ENCODE measurements at regions not wholly inside any gene's neighbourhood (a gene's known extent, or its start where the extent isn't known, plus 50 kb on each side); places are given as distances from the start of the nearest gene placed in this dataset.

DNA sequence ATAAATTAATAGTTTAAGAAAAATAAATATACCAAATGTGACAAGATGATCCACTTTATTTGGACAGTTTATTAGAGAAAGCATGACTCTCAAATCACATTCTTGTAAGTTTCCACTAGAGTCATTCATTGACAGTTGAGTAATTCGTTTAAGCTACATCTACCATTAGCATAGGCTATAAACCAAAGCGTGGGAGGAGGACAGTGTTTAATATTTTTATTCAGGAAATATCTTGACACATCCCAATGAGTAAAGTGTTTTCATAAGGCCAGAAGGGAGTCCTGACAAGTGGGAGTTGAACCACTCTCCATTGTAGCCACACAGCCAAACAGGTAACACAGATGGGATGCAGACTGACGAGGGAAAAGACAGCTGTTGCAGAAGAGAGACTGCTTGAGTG is 386.5 kb upstream of the SEMA3D start:
- no peak for DNase-seq (ENCODE audit: low spot score)

DNA sequence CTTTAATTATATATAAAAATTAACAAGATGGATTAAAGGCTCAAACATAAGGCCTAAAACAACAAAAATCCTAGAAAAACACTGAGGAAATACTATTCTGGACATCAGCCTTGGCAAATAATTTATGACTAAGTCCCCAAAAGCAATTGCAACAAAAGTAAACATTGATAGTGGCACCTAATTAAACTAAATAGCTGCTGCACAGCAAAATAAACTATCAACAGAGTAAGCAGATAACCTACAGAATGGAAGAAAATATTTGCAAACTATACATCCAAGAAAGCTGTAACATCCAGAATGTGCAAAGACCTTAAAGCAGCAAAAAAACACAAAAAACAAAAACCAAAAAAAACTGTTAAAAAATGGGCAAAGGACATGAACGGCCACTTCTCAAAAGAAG is 384.0 kb upstream of the SEMA3D start:
- DNase-seq (ENCODE audit: low spot score) = no peak

DNA sequence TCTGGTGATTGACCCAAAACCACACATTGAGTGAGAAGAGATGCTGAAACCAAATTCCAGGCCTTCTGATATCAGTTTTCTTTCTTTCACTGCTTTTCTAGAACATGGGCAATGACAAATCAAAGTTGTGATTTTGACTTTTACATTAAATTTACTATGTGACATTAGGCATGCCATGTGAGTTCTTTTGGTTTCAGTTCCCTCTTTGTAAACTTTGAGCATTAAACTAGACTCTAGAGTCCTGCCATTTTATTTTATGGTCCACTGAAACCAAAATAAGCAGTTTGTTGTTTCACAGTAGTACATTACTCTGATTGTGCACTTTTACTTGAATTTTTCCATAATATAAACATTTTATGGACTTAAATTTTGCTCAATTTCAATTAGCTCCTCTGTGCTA is 381.1 kb upstream of the SEMA3D start:
- no peak for DNase-seq (ENCODE audit: low spot score)

DNA sequence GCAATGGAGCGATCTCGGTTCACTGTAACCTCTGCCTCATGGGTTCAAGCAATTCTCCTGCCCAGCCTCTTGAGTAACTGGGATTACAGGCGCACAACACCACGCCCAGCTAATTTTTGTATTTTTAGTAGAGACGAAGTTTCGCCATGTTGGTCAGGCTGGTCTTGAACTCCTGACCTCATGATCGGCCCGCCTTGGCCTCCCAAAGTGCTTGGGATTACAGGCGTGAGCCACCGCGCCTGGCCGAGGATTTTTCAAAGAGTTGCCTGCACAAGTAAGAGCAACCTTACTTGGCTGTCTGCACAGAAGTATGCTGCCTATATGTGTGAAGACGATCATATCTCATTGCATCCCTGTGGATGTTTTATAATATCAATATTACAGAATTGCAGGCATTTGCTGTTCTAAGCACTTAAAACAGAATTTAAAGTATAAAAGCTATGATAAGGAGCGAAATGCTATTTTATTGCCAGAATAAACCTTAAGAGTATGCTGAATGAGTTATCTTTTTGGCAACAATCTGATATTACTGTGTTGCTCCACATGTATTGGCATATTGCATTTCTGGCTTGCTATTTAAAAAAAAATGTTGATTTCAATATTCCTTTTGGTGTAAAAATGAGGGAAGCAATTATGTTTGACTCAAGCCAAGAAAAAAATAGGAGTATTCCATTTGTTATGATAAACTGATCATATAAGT is 379.4 kb upstream of the SEMA3D start:
- no peak for DNase-seq (ENCODE audit: low spot score)

DNA sequence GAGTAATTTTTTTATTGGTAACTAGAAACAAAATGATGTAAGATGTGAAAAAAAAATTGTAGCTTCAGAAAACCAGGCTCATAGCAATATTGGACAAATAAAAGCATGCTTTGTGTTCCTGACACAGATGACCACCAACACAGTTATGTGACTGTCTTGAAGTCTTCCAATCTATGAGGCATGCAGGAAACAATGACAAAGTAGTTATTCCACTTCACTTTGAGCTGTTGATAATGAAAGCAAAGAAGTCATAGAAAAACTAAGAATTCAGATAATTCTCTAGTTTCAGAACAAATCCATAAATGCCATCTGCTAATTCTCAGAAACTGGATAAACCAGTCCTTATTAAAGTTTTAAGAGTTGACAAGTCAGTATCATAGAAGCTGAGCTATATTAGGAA is 378.4 kb upstream of the SEMA3D start:
- DNase-seq (ENCODE audit: low spot score) = peak; percentile 1

DNA sequence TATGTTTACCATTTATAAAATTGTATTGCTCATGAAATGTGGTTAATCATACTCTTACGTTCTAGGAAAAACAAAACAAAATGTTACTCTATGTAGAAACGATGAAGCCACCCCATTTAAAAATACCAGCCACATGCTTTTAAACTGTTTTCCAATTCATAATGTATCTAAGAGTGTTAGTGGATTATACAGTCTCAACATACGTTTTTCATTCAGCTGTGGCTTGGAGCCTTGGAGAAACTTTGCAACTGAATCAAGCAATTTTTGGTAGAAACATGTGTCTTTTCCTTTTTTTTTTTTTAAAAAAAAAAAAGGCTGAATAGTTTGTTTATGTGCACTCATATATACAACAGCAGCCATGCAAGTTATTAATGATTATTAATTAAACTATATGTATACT is 378.0 kb upstream of the SEMA3D start:
- no peak for DNase-seq (ENCODE audit: low spot score)

DNA sequence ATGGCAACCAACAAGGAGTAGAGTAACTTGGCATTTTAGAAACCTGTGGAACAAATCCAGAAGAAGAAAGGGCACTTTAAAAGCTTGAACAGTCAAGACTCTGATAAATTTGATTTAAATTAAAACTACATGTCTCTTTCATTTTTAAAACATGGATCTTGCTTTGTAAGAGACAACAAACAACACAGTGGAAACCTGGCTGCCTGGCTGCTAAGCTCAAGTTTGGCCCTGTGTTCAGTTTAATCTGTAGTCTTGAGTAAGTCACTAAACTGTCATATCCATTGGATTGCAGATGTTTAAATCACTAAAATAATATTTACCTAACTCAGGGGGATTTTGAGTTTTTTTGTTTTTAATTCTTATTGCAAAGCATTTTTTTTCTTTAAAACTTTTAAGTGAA is 374.9 kb upstream of the SEMA3D start:
- DNase-seq (ENCODE audit: low spot score) = no peak

DNA sequence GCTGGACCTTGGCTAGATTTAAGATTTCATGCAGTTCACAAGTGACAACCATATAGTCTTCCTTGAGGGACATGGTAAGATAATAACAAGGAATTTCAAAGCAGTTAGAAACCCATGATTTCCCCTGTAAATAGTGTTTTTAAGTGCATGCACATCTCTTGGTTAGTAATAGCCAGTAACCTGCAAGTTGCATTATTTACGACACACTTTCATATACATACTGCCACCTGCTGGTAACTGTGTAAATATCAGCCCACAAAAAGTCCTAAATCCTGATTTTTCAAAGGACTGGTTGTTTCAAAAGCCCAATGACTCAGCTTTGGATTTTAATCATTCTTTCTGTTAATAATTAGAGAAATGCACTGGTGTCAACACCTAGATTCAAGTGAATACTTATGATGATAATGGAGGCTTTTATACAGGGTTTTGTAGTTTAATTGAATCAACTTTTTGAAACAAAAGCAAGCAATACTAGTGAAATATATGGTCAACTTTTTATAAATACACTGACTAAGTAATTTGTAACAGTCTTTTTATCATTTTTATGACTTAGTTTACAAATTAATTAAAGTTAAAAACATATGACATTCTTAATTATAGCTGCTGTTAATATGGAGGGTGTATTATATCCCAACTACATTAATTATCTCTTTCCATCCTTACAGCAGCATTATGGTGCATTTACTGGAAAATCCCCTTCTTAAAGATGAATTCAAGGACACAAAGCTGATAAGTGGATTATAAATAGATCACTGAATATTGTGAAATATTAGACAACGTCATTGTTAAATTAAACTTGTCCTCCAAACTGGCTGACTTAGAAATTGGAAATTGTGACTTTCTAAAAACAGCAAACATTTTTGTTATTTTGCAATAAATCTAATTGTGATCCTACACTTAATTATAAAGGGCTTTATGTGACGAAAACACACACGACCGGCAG is 367.7 kb upstream of the SEMA3D start:
- peak; percentile 55 for DNase-seq (ENCODE audit: low spot score)

DNA sequence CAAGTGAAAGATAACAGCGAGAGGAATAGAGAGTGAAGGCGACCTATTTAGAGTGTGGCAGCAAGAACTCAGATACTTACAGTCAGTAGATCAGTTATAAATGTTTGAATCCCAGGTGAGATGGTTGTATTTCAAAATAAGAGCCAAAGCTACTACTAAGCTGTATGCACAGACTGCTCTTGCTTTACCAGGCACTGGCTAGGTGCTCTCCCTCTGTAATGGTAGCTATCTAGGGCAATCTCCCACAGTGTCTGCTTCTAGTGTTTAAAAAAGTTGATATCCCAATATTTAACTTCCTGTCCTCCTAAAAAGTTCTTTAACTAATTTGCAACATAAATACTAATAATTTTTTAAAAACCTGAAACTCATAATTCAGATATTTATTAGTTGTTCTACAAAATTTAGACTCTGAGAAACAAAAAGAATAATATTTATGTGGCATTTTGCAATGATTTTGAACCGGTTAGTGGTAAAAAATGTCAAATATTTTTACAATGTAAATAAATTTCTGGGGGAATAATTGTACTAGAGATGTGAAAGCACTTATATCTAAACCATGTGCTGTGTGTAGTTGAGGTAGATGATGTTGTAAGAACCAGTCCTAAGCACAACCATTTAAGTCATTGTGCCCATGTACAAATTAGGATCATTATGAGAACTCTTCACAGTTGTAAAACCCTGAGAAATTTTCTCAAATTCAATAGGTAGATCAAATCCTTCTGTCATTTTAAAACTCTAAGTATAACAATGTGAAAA is 349.3 kb upstream of the SEMA3D start:
- no peak for DNase-seq (ENCODE audit: low spot score)

DNA sequence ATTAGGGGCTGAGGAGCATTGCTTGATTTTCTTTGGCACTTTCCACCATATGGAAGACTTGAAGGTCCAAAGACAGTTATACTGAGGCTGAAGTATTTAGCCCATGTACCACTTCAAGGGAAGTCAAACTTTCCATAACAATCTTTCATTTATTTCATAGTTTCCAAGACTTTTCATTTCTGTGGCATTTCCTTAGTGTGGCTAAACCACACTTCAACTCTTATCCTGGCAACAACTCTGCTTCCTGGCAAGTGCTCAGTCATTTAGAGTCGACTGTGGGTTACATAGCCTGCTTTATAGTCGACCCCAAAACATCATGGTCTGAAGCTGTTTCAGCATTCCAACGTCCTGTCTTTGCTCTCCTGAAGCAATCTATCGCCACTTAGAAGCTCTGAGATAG is 343.0 kb upstream of the SEMA3D start:
- no peak for DNase-seq (ENCODE audit: low spot score)

DNA sequence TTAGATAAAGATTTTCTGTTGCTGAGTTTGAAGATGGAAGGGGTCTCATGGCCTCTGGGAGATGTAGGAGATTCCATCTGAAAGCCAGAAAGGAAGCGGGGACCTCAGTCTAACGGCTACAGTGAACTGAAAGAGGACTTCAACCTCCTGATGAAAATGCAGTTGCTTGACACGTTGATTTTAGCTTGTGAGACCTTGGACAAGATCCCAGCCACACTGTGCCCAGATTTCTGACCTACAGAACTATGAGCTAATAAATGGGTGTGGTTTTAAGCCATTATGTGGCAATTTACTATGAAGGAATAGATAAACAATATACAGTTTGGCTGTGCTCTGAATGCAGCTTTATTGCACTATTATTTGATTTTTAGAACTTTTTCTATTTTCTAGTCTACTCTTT is 342.3 kb upstream of the SEMA3D start:
- no peak for DNase-seq (ENCODE audit: low spot score)

DNA sequence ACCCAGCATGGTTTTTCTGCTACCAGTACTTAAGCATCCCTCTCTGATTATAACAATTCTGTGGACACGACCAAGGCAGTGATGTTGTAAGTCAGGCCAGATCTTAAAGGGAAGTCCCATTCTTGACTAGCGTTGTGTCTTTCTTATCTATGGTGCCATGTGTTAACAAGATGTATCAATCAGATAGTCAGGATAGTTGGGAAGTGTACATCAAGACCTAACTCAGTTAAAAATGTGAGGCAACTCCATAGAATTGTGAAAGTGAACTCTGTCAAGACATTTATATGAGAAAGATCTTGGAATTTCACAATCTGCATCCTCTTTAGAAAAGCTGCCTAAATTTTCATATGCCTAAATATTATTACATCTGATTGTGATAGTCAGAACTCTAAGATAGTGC is 341.7 kb upstream of the SEMA3D start:
- no peak for DNase-seq (ENCODE audit: low spot score)

DNA sequence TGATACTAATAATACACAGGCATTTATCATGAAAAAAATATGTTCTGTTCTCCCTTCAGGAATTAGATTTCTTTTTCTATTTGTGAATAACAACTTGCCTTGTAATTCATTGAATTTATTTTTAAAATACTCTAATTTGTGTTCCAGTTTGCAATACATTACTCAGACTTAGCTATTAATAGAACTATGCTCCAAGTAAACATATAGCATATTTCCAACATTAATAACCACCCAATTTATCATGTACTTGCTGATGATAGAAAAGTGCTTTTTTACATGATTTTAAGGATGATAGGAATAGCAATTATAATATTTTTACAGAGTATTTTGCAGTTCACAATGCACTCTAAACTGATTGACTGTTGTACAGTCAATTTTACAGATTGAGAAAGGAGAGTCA is 338.8 kb upstream of the SEMA3D start:
- DNase-seq (ENCODE audit: low spot score) = no peak

DNA sequence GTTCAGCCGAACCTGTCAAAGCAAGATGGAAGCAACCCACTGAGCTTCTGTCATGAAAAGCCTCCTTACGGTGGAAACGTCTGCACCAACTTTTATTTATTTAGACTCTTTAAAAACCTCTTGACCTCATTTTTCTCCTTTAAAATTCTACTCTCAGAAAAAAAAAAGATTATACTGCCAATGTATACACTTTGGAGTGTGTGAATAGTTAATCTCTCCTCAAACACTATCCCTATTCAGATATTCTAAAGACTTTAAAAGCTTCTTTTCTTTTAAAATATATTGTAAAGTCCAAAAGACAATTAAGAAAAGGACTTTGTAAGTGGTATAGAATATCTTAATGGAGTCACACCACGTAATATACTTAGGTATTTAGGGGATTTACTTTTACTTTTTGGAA is 335.2 kb upstream of the SEMA3D start:
- no peak for DNase-seq (ENCODE audit: low spot score)

DNA sequence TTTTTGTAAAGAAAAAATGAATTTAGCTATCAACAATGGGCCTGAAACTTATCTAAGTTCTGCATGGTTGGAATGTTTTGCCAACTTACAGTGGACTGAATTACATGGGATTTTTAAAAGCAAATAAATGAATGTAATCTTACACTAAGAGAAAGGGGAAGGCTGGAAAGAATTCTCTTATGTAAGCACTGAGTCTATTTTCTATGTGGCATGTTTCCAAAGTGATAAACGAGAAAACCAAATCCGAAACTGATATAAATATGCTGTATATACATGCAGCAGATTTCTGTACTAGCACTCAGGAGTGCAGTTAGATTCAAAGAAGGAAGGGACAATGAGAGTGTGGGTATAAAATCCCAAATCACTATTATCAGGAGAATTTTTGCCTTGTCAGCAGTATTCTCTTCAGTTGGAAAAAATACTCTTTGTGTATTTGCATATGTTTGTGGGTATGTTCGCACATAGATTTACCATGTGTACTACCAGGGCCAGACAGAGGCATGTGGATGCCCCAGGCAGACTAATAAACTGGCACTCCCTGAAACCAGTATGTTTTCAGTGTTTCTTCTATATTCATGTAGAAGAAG is 334.3 kb upstream of the SEMA3D start:
- no peak for DNase-seq (ENCODE audit: low spot score)

DNA sequence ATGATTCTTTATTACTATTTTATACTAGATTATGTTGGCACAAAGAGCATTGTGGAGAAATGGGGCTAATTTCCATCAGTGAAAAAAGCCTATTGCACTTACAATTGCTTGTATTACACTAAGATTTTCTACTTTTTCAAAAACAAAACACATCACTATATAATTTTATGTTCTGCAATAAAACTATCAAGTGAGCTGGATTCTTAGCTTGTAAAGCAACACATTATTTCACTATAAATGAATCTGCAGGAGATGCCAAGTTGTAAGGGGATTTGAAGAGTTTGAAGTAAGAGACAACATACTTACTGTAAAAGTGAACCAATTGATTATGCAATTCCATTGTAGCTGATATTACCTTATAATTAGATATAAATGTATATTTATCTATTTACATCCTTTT is 333.3 kb upstream of the SEMA3D start:
- DNase-seq (ENCODE audit: low spot score) = no peak

DNA sequence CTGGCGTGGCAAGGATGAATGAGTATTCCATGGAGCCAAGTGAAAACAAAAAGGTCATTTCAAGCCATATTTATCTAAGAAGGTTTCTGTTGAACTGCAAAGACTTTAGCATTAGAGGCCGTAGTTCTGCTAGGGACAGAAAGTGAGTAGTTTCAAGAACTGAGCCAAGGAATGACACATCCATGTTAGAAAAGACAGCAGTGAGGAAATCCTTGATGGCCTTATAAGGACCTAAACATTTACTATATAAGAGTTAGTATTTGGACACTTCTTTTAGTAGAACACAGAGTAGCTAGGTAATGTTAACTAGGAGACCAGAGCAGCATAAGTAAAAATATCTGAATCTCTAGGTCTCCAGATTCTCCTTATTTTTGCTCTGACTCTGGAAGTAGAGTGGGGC is 329.8 kb upstream of the SEMA3D start:
- no peak for DNase-seq (ENCODE audit: low spot score)

DNA sequence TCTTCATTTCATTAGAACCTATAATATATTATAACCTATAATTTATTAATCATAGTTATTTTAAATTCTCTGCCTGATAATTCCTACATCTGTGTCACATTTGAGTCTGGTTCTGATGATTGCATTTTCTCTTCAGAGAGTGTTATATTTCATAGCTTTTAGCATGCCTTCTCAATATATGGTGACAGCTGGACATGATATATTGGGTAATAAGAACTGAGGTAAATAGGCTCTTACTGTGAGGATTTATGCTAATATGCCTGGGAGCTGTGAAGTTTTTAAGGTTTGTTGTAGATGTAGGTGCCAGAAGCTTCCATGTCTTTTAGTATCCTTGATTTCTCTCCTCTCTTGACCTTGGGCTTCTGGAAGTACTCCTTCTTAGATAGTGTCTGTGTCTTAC is 325.9 kb upstream of the SEMA3D start:
- no peak for DNase-seq (ENCODE audit: low spot score)

DNA sequence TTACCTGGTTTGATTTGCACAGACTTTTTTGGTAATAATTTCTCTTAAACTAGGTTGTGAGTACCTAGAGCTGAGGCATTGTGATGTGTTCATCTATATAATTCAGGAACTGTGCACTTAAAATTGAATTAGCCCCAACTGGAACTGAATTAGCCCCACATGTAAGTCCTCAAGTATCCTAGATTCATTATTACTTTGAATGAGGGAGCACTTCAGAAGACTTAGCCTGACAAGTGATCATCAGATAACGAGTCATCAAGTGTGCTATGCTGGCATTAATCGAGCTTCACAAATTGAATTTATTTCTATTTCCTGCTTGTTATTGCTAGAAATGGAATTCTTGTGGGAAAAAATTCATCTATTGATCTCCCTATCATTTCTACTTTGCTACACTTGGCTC is 323.4 kb upstream of the SEMA3D start:
- no peak for DNase-seq (ENCODE audit: low spot score)

DNA sequence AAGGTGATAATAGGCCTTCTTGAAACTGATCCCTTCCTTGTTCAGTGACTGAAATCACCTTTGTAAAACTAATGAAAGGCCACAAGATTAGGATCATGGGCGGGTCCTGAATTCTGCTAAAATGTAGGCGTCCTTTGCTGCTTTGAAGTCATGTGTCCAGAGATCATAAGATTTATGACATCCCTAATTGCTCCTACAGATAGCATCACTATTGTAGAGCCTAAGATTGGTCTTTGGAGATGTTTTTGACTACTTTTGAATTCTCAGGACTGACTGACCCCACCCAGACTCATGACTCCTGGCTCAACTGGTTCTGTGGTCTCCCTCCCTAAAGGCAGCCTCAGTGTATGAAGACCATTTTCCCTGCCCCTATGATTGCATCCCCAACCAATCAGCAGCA is 322.6 kb upstream of the SEMA3D start:
- no peak for DNase-seq (ENCODE audit: low spot score)

DNA sequence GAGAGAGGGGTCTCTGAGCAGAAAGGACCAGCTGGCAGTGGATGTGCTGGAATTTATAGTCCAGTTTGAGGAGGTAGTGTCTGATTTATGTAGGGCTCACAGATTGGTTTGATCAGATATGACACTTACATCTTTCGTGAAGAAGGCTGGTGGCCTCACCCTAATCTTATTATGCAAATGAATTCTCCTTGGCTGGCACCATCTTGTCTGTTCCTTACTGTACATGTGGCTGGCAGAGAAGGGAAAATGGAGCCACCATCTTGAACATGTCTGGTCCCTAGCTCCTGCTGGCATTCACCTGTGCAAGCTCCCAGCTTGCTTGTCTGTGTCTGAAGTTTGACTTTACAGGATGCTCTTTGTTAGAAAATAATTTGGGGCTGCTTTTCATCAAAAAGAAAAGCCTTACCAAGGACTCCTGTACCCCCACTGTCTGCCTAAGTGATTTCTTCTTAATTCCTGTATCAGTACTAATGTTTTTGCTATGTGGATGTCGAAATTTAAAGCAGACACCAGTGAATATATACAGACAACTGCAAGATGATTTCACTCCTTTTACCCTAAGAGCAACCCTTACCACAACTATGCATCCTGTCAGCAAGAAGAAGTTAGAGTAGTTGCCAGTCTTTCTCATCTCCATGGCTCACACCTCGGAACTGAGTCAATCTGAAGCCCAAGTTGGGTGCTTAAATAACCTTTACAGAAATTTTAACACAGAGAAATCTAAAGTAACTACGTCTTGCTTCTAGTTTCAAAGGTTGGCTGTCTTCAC is 322.0 kb upstream of the SEMA3D start:
- no peak for DNase-seq (ENCODE audit: low spot score)

DNA sequence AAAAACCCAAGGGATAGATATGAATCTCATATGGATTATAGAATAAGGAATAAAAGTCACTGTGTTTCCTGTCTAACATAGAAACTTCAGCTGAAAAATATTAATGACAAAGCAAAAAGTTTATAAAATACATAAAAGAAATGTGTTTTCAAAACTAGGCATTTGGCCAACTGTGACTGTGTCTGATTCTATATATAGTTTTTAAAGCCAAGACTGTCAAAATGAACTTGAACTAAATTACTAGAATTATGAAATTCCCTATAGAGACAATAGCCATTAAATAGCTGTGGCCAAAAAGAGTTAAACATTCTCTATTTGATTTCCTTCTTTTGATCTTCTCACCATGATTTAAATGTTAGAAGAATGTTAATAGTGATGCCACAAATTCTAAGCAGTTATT is 311.2 kb upstream of the SEMA3D start:
- no peak for DNase-seq (ENCODE audit: low spot score)

Measured in globus pallidus (tissue), 1 donor.